Uterus (tissue), 3 donors: ENCODE measurements at regions not wholly inside any gene's neighbourhood (a gene's known extent, or its start where the extent isn't known, plus 50 kb on each side); places are given as distances from the start of the nearest gene placed in this dataset.

ENCODE experiments used
- DNase-seq, 2 donors: peaks; one replicate each; pipeline ENCODE4 v3.0.0-alpha.2; 2019 to 2020
- H3K27ac ChIP-seq, 2 donors: fragments of 200-600 bp; sonication (generic); 1 replicate in 1 of 2; 2 replicates in 1 of 2; pipeline ENCODE4 v1.5.1; 2016 to 2018
- H3K27me3 ChIP-seq, 2 donors: fragments of 200-600 bp; sonication (generic); one replicate each; pipeline ENCODE4 v1.5.1; 2018 to 2019; ENCODE audit warnings: control low read depth in 1 of 2
- H3K36me3 ChIP-seq, 2 donors: fragments of 200-600 bp; sonication (generic); one replicate each; pipeline ENCODE4 v1.5.1; 2019; ENCODE audit warnings: control low read depth in 1 of 2
- H3K4me1 ChIP-seq, 2 donors: fragments of 200-600 bp; sonication (generic); one replicate each; pipeline ENCODE4 v1.5.1; 2018 to 2019; ENCODE audit warnings: control low read depth in 1 of 2
- H3K4me3 ChIP-seq, 2 donors: fragments of 200-600 bp; sonication (generic); 1 replicate in 1 of 2; 2 replicates in 1 of 2; pipeline ENCODE4 v1.5.1; 2018 to 2019; ENCODE audit warnings: mild to moderate bottlenecking in 1 of 2
- H3K9me3 ChIP-seq, 2 donors: fragments of 200-600 bp; sonication (generic); one replicate each; pipeline ENCODE4 v1.5.1; 2019; ENCODE audit warnings: control low read depth in 1 of 2
- CTCF ChIP-seq, 4 experiments: fragments of 200-600 bp in 2 of 4; fragments of 450-650 bp in 2 of 4; sonication (generic) in 2 of 4; IDR thresholded peaks; one replicate each; pipeline ENCODE4 v1.5.1; 2016 to 2019; ENCODE audit warnings: antibody characterized with exemption in 4 of 4, mild to moderate bottlenecking in 2 of 4, moderate library complexity in 1 of 4
- POLR2A ChIP-seq, 2 donors: fragments of 450-650 bp; IDR thresholded peaks; one replicate each; pipeline ENCODE4 v1.6.1; 2016; ENCODE audit warnings: antibody characterized with exemption in 2 of 2, mild to moderate bottlenecking in 1 of 2, moderate library complexity in 1 of 2
- intact Hi-C: fragments of 100-400 bp; cut with DNase I; formaldehyde crosslinking; loops from one replicate; pipeline ENCODE4 v1.15.1; 2023; ENCODE audit warnings: low total_unique reads
- donor health status: DM: yes; HTN: yes; CAD: no.

GRCh38 chr11:20259506-20259905, 99.2 kb upstream of the DBX1 start:
- H3K27ac ChIP-seq = no peak overlapping the region
- H3K9me3 ChIP-seq = no peaks in the 10 kb centered on the region
- H3K4me3 ChIP-seq = no peak overlapping the region
- intact Hi-C loops = no loop called here
- TF ChIP-seq CTCF (IDR thresholded peaks at IDR 0.05) = no peak
- no peak for TF ChIP-seq POLR2A (IDR thresholded peaks at IDR 0.05)
- H3K27me3 ChIP-seq = no peaks in the 10 kb centered on the region
- H3K4me1 ChIP-seq = no peaks in the 10 kb centered on the region
- DNase-seq = no peak
- H3K36me3 ChIP-seq = no peaks in the 10 kb centered on the region

GRCh38 chr11:20258376-20258895, 98.2 kb upstream of the DBX1 start:
- intact Hi-C loops = no loop called here
- no peak for TF ChIP-seq CTCF (IDR thresholded peaks at IDR 0.05)
- TF ChIP-seq POLR2A (IDR thresholded peaks at IDR 0.05) = no peak
- H3K27ac ChIP-seq = no peak overlapping the region
- H3K27me3 ChIP-seq = no peaks in the 10 kb centered on the region
- H3K9me3 ChIP-seq = no peaks in the 10 kb centered on the region
- no peaks in the 10 kb centered on the region for H3K4me1 ChIP-seq
- DNase-seq = no peak
- H3K36me3 ChIP-seq = no peaks in the 10 kb centered on the region
- no peak overlapping the region for H3K4me3 ChIP-seq

- Histone ChIP-seq H3K36me3 (no peaks in the 10 kb centered on the region), H3K27me3 (no peaks in the 10 kb centered on the region)
- intact Hi-C loops = no loop called here
Observed at GRCh38 chr11:20256925-20257324, 96.7 kb upstream of the DBX1 start.

GRCh38 chr11:20253796-20254195, 93.5 kb upstream of the DBX1 start:
- intact Hi-C loops = no loop called here
- Histone ChIP-seq H3K36me3 (no peaks in the 10 kb centered on the region), H3K4me1 (peaks cover 0 to 4% of the 10 kb centered on the region in 2 donors), H3K27ac (no peak overlapping the region), H3K27me3 (no peaks in the 10 kb centered on the region), H3K4me3 (no peak overlapping the region), H3K9me3 (no peaks in the 10 kb centered on the region)
- no peak for DNase-seq
- TF ChIP-seq CTCF (IDR thresholded peaks at IDR 0.05) (no peak), POLR2A (IDR thresholded peaks at IDR 0.05) (no peak)

More at GRCh38 chr11:20256925-20257324, 96.7 kb upstream of the DBX1 start:
- Histone ChIP-seq H3K9me3 (no peaks in the 10 kb centered on the region), H3K27ac (no peak overlapping the region), H3K4me1 (no peaks in the 10 kb centered on the region), H3K4me3 (no peak overlapping the region)
- no peak for DNase-seq
- TF ChIP-seq CTCF (IDR thresholded peaks at IDR 0.05) = no peak
- TF ChIP-seq POLR2A (IDR thresholded peaks at IDR 0.05) = no peak

- no peak for DNase-seq
- Histone ChIP-seq H3K27me3 (no peaks in the 10 kb centered on the region), H3K27ac (no peak overlapping the region), H3K9me3 (no peaks in the 10 kb centered on the region), H3K36me3 (no peaks in the 10 kb centered on the region), H3K4me1 (peaks cover 0 to 4% of the 10 kb centered on the region in 2 donors), H3K4me3 (no peak overlapping the region)
- TF ChIP-seq POLR2A (IDR thresholded peaks at IDR 0.05) (no peak), CTCF (IDR thresholded peaks at IDR 0.05) (no peak)
- intact Hi-C loops = no loop called here
Observed at GRCh38 chr11:20251496-20251895, 91.2 kb upstream of the DBX1 start.
